GM13976 (cell line): ENCODE measurements at regions not wholly inside any gene's neighbourhood (a gene's known extent, or its start where the extent isn't known, plus 50 kb on each side); places are given as distances from the start of the nearest gene placed in this dataset.

Experiments
- DNase-seq: peaks from one replicate; pipeline ENCODE4 v3.0.0; 2012; ENCODE audit warnings: low spot score
- in situ Hi-C: fragments of 300-500 bp; cut with MboI; formaldehyde crosslinking; loops from one replicate; pipeline ENCODE4 v1.12.0; 2022; ENCODE audit warnings: low sequenced_read_pairs, mixed read lengths, inconsistent platforms; ENCODE audit not compliant: unreplicated experiment
- TF ChIP-seq, protein P1 (sequence below): IDR thresholded peaks from 2 replicates; pipeline ENCODE4 v1.5.1; 2012; ENCODE audit warnings: borderline replicate concordance, mild to moderate bottlenecking; ENCODE audit not compliant: insufficient read depth; ENCODE audit errors: extremely low read depth, missing control alignments, control extremely low read depth

DNA sequence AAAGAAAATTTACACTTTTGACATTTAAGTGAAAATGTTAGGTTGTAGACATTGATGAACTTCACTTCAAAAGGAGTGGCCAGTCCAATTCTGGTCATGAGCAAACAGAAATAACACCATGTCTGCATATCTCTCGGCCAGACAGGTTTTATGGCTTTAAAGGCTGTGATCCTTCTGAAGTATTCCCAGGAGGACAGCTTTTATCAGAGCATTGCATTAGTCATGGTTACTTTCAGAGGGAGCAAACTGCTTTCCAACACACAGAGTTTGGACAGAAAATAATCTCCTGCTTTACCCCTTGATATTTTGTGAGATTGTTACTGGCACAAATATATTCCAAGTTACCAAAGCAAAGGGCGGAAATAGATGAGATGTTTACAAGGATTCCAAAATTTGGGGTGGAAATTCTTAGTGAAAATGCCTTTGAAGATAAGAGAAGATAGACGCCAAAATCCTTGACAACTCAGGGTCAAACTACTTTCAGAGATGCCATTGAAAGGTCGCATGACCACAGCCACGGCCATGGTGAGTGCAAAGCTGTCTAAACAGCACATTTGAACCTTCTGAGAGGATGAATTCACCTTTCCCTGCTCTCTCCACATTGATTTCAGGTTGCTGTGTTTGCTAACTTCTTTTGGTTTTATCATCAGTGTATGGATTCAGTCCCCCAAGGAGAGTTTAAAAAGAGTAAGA, 584.5 kb upstream of the SGCG start:
- TF ChIP-seq, protein P1, sequence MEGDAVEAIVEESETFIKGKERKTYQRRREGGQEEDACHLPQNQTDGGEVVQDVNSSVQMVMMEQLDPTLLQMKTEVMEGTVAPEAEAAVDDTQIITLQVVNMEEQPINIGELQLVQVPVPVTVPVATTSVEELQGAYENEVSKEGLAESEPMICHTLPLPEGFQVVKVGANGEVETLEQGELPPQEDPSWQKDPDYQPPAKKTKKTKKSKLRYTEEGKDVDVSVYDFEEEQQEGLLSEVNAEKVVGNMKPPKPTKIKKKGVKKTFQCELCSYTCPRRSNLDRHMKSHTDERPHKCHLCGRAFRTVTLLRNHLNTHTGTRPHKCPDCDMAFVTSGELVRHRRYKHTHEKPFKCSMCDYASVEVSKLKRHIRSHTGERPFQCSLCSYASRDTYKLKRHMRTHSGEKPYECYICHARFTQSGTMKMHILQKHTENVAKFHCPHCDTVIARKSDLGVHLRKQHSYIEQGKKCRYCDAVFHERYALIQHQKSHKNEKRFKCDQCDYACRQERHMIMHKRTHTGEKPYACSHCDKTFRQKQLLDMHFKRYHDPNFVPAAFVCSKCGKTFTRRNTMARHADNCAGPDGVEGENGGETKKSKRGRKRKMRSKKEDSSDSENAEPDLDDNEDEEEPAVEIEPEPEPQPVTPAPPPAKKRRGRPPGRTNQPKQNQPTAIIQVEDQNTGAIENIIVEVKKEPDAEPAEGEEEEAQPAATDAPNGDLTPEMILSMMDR = no peak
- DNase-seq = no peak
- in situ Hi-C loops = no loop called here

DNA sequence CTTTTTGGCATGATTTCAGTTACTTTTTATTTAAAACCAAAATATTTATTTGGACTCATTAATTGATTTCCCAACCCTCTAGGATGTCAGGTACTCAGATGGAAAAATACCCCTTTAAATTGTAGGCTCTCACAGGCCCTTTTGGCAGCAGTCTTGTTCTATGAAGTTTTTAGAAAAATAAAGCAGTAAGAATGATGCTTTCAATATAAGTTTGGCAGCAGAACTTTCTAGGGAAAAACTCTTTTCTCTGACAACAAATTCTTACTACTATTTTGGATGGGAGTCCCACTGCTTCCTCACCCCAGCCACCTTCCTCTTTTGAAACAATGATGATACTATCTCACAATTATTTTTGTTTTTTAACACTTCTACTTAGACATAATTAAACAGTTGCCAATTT, 581.6 kb upstream of the SGCG start:
- in situ Hi-C loops = no loop called here
- DNase-seq = no peak
- TF ChIP-seq, protein P1 = no peak

DNA sequence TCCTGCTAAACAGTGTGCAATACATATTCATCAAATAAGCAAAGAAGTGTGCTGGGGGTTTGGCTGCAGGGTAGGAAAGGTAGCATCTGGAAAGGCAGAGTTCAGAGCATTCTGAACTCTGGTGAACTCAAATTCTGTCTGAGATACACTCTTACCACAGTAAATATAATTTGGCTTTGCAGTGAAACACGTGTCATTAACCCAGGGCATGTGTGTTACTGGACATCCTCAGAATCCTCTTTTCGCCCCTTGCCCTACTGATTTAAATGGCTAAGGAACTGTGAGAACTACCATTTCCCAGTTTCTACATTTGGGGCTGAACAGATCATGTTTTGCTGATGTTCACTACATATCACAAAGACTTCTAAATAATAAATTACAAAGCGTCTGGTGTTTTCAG, 562.8 kb upstream of the SGCG start:
- TF ChIP-seq, protein P1 = no peak
- DNase-seq = no peak
- in situ Hi-C loops = no loop called here

DNA sequence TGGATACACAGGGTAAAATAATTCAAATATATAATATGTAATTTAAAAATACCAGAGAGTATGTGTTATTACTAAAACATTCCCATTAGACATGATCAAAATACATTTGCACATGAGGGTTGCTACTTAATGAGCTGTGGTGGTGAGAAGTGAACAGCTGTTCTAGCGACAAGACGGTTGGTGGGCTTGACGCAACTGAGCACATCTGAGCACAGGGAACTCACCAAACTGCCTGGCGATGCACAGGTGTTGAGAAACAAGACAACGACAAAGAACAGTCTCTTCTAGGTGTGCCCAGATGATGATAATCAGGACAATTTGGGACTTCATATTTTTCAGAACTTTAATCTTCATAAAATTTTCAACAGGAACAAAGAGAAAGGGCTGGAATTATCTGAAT, 555.1 kb upstream of the SGCG start:
- TF ChIP-seq, protein P1 = no peak
- in situ Hi-C loops = no loop called here
- no peak for DNase-seq

DNA sequence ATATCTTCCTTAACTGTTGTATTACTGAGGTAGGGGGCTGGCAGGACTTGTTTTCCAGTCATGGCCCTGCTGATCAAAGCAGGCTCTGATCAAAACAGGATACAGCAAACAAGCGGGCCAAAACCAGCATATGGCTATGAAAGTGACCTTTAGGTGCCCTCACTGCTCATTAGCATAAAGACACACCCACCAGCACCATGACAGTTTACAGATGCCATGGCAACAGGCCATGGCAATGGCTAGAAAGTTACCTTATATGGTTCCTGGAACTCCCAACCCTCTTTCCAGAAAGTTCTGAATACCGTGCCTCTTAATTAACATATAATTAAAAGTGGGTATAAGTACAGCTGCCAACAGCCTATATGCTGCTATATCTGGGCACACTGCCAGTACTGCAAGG, 551.4 kb upstream of the SGCG start:
- TF ChIP-seq, protein P1 = no peak
- in situ Hi-C loops = no loop called here
- no peak for DNase-seq

DNA sequence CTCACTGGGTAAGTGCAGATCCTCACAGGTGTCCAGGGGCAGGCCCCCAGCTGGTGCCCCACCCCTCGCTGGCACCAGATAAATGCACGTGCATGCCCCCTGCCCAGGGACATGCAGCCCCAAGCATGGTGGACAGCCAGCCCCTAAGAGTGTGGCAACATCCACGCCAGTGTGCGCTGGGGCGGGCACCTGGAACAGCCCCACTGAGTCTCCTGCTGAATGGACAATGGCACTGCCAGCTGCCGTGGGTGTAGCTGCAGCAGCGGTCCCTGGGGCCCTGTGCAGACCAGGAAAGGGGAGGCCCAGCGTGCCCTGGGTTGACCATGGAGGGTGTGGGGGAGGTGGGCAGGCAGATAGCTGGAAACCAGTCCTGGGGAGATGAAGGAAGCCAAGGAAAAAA, 538.7 kb upstream of the SGCG start:
- TF ChIP-seq, protein P1 = no peak
- in situ Hi-C loops = no loop called here
- no peak for DNase-seq
